Loucy (cell line): ENCODE measurements at regions not wholly inside any gene's neighbourhood (a gene's known extent, or its start where the extent isn't known, plus 50 kb on each side); places are given as distances from the start of the nearest gene placed in this dataset.
A peak's percentile ranks its signal among the peaks of the same experiment; 100 is the strongest.

ENCODE experiments used
- H2AFZ ChIP-seq: fragments of 200-600 bp; sonication (generic); 2 replicates; pipeline ENCODE4 v1.6.0; 2016; ENCODE audit warnings: antibody characterized with exemption, mild to moderate bottlenecking, low read length, moderate library complexity
- H3F3A ChIP-seq: fragments of 200-600 bp; 2 replicates; pipeline ENCODE4 v1.6.0; 2016; ENCODE audit warnings: antibody characterized with exemption, low read depth, mild to moderate bottlenecking
- H3K27me3 ChIP-seq: fragments of 200-600 bp; sonication (generic); 2 replicates; pipeline ENCODE4 v1.6.1; 2014; ENCODE audit warnings: low read length, mild to moderate bottlenecking; ENCODE audit not compliant: insufficient read depth, poor library complexity, severe bottlenecking
- H3K36me3 ChIP-seq: fragments of 200-600 bp; sonication (generic); 2 replicates; pipeline ENCODE4 v1.6.1; 2016; ENCODE audit warnings: low read length; ENCODE audit not compliant: insufficient read depth
- H3K4me1 ChIP-seq: fragments of 200-600 bp; sonication (generic); 2 replicates; pipeline ENCODE4 v1.5.1; 2014; ENCODE audit warnings: low read length, mild to moderate bottlenecking; ENCODE audit not compliant: insufficient read depth, poor library complexity, severe bottlenecking
- H3K4me2 ChIP-seq: fragments of 200-600 bp; sonication (generic); 2 replicates; pipeline ENCODE4 v1.6.0; 2014; ENCODE audit warnings: antibody characterized with exemption, low read length, low read depth, mild to moderate bottlenecking; ENCODE audit not compliant: poor library complexity, severe bottlenecking
- H3K4me3 ChIP-seq: fragments of 200-600 bp; sonication (generic); 2 replicates; pipeline ENCODE4 v1.5.1; 2014; ENCODE audit warnings: low read length, mild to moderate bottlenecking, mixed read lengths; ENCODE audit not compliant: poor library complexity, severe bottlenecking
- H3K79me2 ChIP-seq: fragments of 200-600 bp; sonication (generic); 2 replicates; pipeline ENCODE4 v1.6.1; 2014; ENCODE audit warnings: low read length; ENCODE audit not compliant: insufficient read depth
- H3K9ac ChIP-seq: fragments of 200-600 bp; sonication (generic); 2 replicates; pipeline ENCODE4 v1.6.0; 2014; ENCODE audit warnings: mild to moderate bottlenecking, low read depth, low read length, moderate library complexity; ENCODE audit not compliant: poor library complexity, severe bottlenecking
- H3K9me2 ChIP-seq: fragments of 200-600 bp; sonication (generic); replicated peaks from 2 replicates; pipeline ENCODE4 v1.6.1; 2016; ENCODE audit warnings: low read depth, low read length, mixed read lengths
- H3K9me3 ChIP-seq: fragments of 200-600 bp; sonication (generic); 2 replicates; pipeline ENCODE4 v1.6.1; 2014; ENCODE audit warnings: mild to moderate bottlenecking, antibody characterized with exemption, low read length, low read depth; ENCODE audit not compliant: insufficient read depth
- H4K20me1 ChIP-seq: fragments of 200-600 bp; sonication (generic); 2 replicates; pipeline ENCODE4 v1.6.0; 2014; ENCODE audit warnings: antibody characterized with exemption, low read length, mild to moderate bottlenecking; ENCODE audit not compliant: insufficient read depth, poor library complexity, severe bottlenecking
- EZH2phosphoT487 ChIP-seq: fragments of 200-600 bp; IDR thresholded peaks from 2 replicates; pipeline ENCODE4 v1.6.1; 2018; ENCODE audit warnings: antibody characterized with exemption, mild to moderate bottlenecking, moderate library complexity, borderline replicate concordance
- TF ChIP-seq, protein P1 (sequence below): fragments of 200-600 bp; sonication (generic); conservative IDR thresholded peaks from 2 replicates; pipeline ENCODE4 v1.5.1; 2014; ENCODE audit warnings: mild to moderate bottlenecking, antibody characterized with exemption, low read length

DNA sequence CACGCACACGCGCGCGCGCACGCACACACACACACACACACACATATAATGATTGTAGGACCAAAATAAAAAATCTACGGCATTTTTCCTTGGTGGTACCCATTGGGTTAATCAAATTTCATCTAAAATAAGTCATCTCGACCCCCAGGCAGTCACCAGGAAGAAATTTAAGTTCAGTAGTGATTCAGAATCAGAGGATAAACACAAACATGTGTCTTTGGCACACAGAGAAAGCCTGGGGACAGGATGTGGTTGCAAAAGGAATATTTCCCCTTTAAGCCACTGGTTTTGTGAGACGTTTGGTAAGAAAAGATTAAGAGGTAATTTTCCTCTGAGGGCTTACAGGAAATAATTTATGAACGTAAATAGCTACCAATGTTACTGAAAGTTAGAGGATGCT is 171.6 kb upstream of the PIEZO2 start:
- Histone ChIP-seq H3K27me3 (no peaks in the 10 kb centered on the region), H3K79me2 (no peaks in the 10 kb centered on the region), H3K9ac (no peak overlapping the region), H3K4me3 (no peak overlapping the region), H3K9me2 (no peaks in the 10 kb centered on the region), H2AFZ (no peak overlapping the region), H3K36me3 (no peaks in the 10 kb centered on the region), H3F3A (no peaks in the 10 kb centered on the region), H4K20me1 (no peaks in the 10 kb centered on the region), H3K4me1 (no peaks in the 10 kb centered on the region), H3K9me3 (no peaks in the 10 kb centered on the region), H3K4me2 (no peak overlapping the region)
- TF ChIP-seq, protein P1, sequence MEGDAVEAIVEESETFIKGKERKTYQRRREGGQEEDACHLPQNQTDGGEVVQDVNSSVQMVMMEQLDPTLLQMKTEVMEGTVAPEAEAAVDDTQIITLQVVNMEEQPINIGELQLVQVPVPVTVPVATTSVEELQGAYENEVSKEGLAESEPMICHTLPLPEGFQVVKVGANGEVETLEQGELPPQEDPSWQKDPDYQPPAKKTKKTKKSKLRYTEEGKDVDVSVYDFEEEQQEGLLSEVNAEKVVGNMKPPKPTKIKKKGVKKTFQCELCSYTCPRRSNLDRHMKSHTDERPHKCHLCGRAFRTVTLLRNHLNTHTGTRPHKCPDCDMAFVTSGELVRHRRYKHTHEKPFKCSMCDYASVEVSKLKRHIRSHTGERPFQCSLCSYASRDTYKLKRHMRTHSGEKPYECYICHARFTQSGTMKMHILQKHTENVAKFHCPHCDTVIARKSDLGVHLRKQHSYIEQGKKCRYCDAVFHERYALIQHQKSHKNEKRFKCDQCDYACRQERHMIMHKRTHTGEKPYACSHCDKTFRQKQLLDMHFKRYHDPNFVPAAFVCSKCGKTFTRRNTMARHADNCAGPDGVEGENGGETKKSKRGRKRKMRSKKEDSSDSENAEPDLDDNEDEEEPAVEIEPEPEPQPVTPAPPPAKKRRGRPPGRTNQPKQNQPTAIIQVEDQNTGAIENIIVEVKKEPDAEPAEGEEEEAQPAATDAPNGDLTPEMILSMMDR = no peak
- no peak for TF ChIP-seq EZH2phosphoT487

DNA sequence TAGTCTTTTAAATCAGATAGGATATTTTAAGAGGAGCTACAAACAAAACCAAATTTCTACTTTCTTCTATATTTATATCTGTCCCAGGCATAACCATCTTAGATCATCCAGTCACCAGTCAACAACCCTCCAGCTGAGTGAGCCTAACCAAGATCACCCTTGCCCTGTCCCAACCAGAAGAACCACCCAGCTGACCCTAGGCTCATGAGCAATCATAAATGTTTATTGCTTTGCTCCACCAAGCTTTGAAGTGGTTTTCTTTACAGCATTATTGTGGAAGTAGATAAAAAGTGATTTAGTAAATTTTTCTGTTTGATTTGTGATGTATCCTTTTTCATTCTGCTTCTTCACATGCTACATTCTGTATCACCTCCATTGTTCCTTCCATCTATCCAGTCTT is 167.2 kb upstream of the PIEZO2 start:
- Histone ChIP-seq H3K9ac (no peak overlapping the region), H3K4me3 (no peak overlapping the region), H3K79me2 (no peaks in the 10 kb centered on the region), H3F3A (no peaks in the 10 kb centered on the region), H2AFZ (no peak overlapping the region), H3K4me2 (no peak overlapping the region), H3K36me3 (no peaks in the 10 kb centered on the region), H4K20me1 (no peaks in the 10 kb centered on the region), H3K9me3 (no peaks in the 10 kb centered on the region), H3K4me1 (no peaks in the 10 kb centered on the region), H3K9me2 (no peaks in the 10 kb centered on the region), H3K27me3 (no peaks in the 10 kb centered on the region)
- TF ChIP-seq EZH2phosphoT487 = no peak
- TF ChIP-seq, protein P1 = no peak

DNA sequence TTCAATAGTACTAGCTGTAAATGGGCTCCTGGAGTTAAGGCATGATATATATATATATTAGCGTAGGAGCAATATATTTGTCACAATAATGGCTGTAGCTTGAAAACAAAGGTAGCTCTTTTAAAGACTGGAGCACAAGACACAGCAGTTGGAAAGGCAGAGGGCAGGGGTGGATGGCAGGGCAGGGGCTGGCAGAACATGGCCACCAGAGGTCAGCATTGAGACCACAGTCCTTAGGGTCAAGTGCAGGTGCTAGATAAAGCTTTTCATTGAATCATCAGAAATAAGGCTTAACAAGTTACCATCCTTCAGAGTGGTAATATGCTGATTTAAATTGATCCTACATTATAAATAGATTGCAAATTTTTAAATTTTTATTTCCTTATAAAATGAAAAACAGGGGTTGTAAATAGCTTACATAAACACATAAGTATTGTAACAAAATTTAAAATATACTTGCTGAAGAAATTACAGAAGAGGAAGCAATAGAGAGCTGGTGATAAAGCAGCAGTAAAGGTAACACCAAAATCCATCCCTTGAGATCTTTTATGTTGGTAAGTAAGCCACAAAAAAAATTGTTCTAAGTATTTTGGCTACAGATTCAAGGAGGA is 161.2 kb upstream of the PIEZO2 start:
- Histone ChIP-seq H4K20me1 (no peaks in the 10 kb centered on the region), H3K9ac (no peak overlapping the region), H3K27me3 (no peaks in the 10 kb centered on the region), H2AFZ (no peak overlapping the region), H3K9me2 (no peaks in the 10 kb centered on the region), H3K9me3 (no peaks in the 10 kb centered on the region), H3K79me2 (no peaks in the 10 kb centered on the region), H3K4me1 (no peaks in the 10 kb centered on the region), H3K4me3 (no peak overlapping the region), H3K4me2 (no peak overlapping the region), H3K36me3 (no peaks in the 10 kb centered on the region), H3F3A (no peaks in the 10 kb centered on the region)
- TF ChIP-seq, protein P1 = peak; percentile 84
- no peak for TF ChIP-seq EZH2phosphoT487
